ENCODE measurements at regions not wholly inside any gene's neighbourhood (a gene's known extent, or its start where the extent isn't known, plus 50 kb on each side); places are given as distances from the start of the nearest gene placed in this dataset.

- peaks cover 30% of the 10 kb centered on the region for H3K4me1 Mint-ChIP-seq
- no peak for DNase-seq (ENCODE audit: low spot score)
- no peak overlapping the region for H3K27ac Mint-ChIP-seq
- Histone ChIP-seq H3F3A (ENCODE audit: low read depth) (no peaks in the 10 kb centered on the region), H3K79me2 (ENCODE audit: low read depth) (no peaks in the 10 kb centered on the region), H2AFZ (replicated peaks) (no peak overlapping the region), H3K27ac (no peak overlapping the region), H4K20me1 (ENCODE audit: low read depth) (no peaks in the 10 kb centered on the region), H3K4me1 (no peaks in the 10 kb centered on the region), H3K4me3 (no peak overlapping the region), H3K9ac (no peak overlapping the region), H3K36me3 (no peaks in the 10 kb centered on the region), H3K27me3 (no peaks in the 10 kb centered on the region), H3K9me3 (ENCODE audit: low read depth) (no peaks in the 10 kb centered on the region), H3K4me2 (no peak overlapping the region)
- no peaks in the 10 kb centered on the region for H3K36me3 Mint-ChIP-seq
- H3K4me3 Mint-ChIP-seq = peak overlapping the region; percentile 17
- H3K9me3 Mint-ChIP-seq = no peaks in the 10 kb centered on the region
- H3K27me3 Mint-ChIP-seq (ENCODE audit: insufficient read depth, low read depth) = peaks cover 10% of the 10 kb centered on the region
- TF ChIP-seq EZH2 (IDR thresholded peaks at IDR 0.05) = no peak
- TF ChIP-seq EZH2phosphoT487 (IDR thresholded peaks at IDR 0.05) = no peak
- no peak for TF ChIP-seq CTCF (IDR thresholded peaks at IDR 0.05)
These were observed 56.5 kb downstream of the IRX6 start for GRCh38 chr16:55380485-55380884.

- peaks cover 11% of the 10 kb centered on the region for H3K4me1 ChIP-seq
These were observed 60.6 kb downstream of the IRX6 start for GRCh38 chr16:55384288-55385247.

GRCh38 chr16:55385359-55385758, 61.4 kb downstream of the IRX6 start:
- H3K27me3 Mint-ChIP-seq (ENCODE audit: insufficient read depth, low read depth) = peaks cover 11% of the 10 kb centered on the region
- TF ChIP-seq EZH2phosphoT487 (IDR thresholded peaks at IDR 0.05) = no peak
- no peak for TF ChIP-seq EZH2 (IDR thresholded peaks at IDR 0.05)
- TF ChIP-seq CTCF (IDR thresholded peaks at IDR 0.05) = no peak
- Histone ChIP-seq H4K20me1 (ENCODE audit: low read depth) (no peaks in the 10 kb centered on the region), H3K79me2 (ENCODE audit: low read depth) (no peaks in the 10 kb centered on the region), H3K27me3 (no peaks in the 10 kb centered on the region), H2AFZ (replicated peaks) (no peak overlapping the region), H3K4me2 (no peak overlapping the region), H3K36me3 (no peaks in the 10 kb centered on the region), H3K4me3 (no peak overlapping the region), H3K27ac (no peak overlapping the region), H3K9ac (no peak overlapping the region), H3K4me1 (peaks cover 14% of the 10 kb centered on the region), H3K9me3 (ENCODE audit: low read depth) (no peaks in the 10 kb centered on the region), H3F3A (ENCODE audit: low read depth) (no peaks in the 10 kb centered on the region)
- no peak overlapping the region for H3K4me3 Mint-ChIP-seq
- H3K4me1 Mint-ChIP-seq = peaks cover 34% of the 10 kb centered on the region
- H3K9me3 Mint-ChIP-seq = no peaks in the 10 kb centered on the region
- no peaks in the 10 kb centered on the region for H3K36me3 Mint-ChIP-seq
- DNase-seq (ENCODE audit: low spot score) = no peak
- no peak overlapping the region for H3K27ac Mint-ChIP-seq

More at GRCh38 chr16:55384288-55385247, 60.6 kb downstream of the IRX6 start:
- no peak overlapping the region for H3K4me2 ChIP-seq
- Mint-ChIP-seq H3K27ac (no peak overlapping the region), H3K4me1 (peaks cover 26% of the 10 kb centered on the region), H3K36me3 (no peaks in the 10 kb centered on the region), H3K9me3 (no peaks in the 10 kb centered on the region), H3K27me3 (ENCODE audit: insufficient read depth, low read depth) (peaks cover 11% of the 10 kb centered on the region), H3K4me3 (no peak overlapping the region)
- H3K27ac ChIP-seq = no peak overlapping the region
- no peaks in the 10 kb centered on the region for H3K9me3 ChIP-seq (ENCODE audit: low read depth)
- H3K79me2 ChIP-seq (ENCODE audit: low read depth) = no peaks in the 10 kb centered on the region
- no peaks in the 10 kb centered on the region for H3F3A ChIP-seq (ENCODE audit: low read depth)
- H3K9ac ChIP-seq = no peak overlapping the region
- no peak for DNase-seq (ENCODE audit: low spot score)
- no peaks in the 10 kb centered on the region for H3K27me3 ChIP-seq
- H2AFZ ChIP-seq (replicated peaks) = no peak overlapping the region
- no peak for TF ChIP-seq CTCF (IDR thresholded peaks at IDR 0.05)
- no peak for TF ChIP-seq EZH2 (IDR thresholded peaks at IDR 0.05)
- TF ChIP-seq EZH2phosphoT487 (IDR thresholded peaks at IDR 0.05) = no peak
- no peaks in the 10 kb centered on the region for H3K36me3 ChIP-seq
- H4K20me1 ChIP-seq (ENCODE audit: low read depth) = no peaks in the 10 kb centered on the region
- no peak overlapping the region for H3K4me3 ChIP-seq

Measured in neural progenitor cell (in vitro differentiated cells).